ENCODE measurements at regions not wholly inside any gene's neighbourhood (a gene's known extent, or its start where the extent isn't known, plus 50 kb on each side); places are given as distances from the start of the nearest gene placed in this dataset.
A peak's percentile ranks its signal among the peaks of the same experiment; 100 is the strongest.

DNA sequence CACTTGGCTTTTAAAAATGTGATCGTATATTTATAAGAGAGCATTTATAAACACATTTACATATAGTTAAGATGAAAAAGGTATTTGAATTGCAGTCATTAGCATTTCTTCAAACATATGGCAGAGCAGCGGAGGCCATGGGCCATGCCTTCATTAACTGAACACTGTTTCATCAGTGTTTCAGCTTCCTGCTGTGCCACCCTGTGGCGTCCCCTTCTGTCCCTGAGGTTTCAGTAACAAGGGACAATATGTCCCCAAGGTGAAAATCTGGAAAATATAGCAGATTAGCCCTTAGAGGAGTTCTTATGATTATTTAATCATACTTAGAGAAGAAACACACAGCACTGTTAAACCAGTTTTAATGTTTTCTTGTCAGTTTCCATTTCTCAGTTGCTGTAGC is 577.8 kb downstream of the ETV1 start:
- no peaks in the 10 kb centered on the region for H3K79me2 ChIP-seq (ENCODE audit: insufficient read depth, low read depth)
- H3K27me3 ChIP-seq (ENCODE audit: insufficient read depth, low read depth): no peaks in the 10 kb centered on the region
- no peak overlapping the region for H3K4me3 ChIP-seq (IDR thresholded peaks at IDR 0.05; ENCODE audit: insufficient read depth, low read depth, low read length)
- no peak overlapping the region for H2AFZ ChIP-seq (ENCODE audit: low read depth)
- no peaks in the 10 kb centered on the region; the same call in 1 of the 2 replicates for H4K20me1 ChIP-seq (ENCODE audit: insufficient read depth)
- TF ChIP-seq, protein P1, sequence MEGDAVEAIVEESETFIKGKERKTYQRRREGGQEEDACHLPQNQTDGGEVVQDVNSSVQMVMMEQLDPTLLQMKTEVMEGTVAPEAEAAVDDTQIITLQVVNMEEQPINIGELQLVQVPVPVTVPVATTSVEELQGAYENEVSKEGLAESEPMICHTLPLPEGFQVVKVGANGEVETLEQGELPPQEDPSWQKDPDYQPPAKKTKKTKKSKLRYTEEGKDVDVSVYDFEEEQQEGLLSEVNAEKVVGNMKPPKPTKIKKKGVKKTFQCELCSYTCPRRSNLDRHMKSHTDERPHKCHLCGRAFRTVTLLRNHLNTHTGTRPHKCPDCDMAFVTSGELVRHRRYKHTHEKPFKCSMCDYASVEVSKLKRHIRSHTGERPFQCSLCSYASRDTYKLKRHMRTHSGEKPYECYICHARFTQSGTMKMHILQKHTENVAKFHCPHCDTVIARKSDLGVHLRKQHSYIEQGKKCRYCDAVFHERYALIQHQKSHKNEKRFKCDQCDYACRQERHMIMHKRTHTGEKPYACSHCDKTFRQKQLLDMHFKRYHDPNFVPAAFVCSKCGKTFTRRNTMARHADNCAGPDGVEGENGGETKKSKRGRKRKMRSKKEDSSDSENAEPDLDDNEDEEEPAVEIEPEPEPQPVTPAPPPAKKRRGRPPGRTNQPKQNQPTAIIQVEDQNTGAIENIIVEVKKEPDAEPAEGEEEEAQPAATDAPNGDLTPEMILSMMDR (conservative IDR thresholded peaks at IDR 0.05; ENCODE audit: low read depth, low read length): no peak
- no peak overlapping the region for H3K4me2 ChIP-seq
- peaks cover 4% of the 10 kb centered on the region for H3K4me1 ChIP-seq (ENCODE audit: low read depth, poor library complexity, severe bottlenecking)
- no peak overlapping the region for H3K27ac ChIP-seq
- H3K9ac ChIP-seq: no peak overlapping the region
- no peaks in the 10 kb centered on the region for H3K36me3 ChIP-seq (ENCODE audit: insufficient read depth)

DNA sequence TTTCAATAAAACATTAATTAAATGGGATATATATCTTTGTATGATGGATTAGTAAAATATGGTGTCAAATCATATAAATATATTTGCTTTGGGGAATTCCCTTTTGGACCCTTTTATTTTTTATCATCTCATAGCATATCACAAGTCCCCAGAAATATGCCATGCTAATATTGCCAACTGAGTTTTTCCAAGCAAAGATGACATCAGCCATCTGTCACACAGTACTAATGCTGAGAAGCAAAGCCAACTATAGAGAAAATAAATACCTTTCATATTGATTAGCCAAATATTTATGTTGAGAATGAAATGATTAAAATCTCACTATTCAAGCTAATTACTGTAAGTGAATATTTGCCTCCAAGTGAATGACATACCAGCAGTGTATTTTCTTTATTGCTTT is 575.3 kb downstream of the ETV1 start:
- no peak overlapping the region for H3K9ac ChIP-seq
- no peaks in the 10 kb centered on the region for H3K36me3 ChIP-seq (ENCODE audit: insufficient read depth)
- H3K4me3 ChIP-seq (IDR thresholded peaks at IDR 0.05; ENCODE audit: insufficient read depth, low read depth, low read length): no peak overlapping the region
- TF ChIP-seq, protein P1 (conservative IDR thresholded peaks at IDR 0.05; ENCODE audit: low read depth, low read length): no peak
- 0 out of 2 replicates have a peak overlapping the region, but pooled peaks have one; percentile 15 for H3K4me2 ChIP-seq
- no peaks in the 10 kb centered on the region for H3K27me3 ChIP-seq (ENCODE audit: insufficient read depth, low read depth)
- no peak overlapping the region for H2AFZ ChIP-seq (ENCODE audit: low read depth)
- no peaks in the 10 kb centered on the region; the same call in 1 of the 2 replicates for H4K20me1 ChIP-seq (ENCODE audit: insufficient read depth)
- H3K79me2 ChIP-seq (ENCODE audit: insufficient read depth, low read depth): no peaks in the 10 kb centered on the region
- H3K4me1 ChIP-seq (ENCODE audit: low read depth, poor library complexity, severe bottlenecking): peaks cover 4% of the 10 kb centered on the region
- no peak overlapping the region for H3K27ac ChIP-seq

DNA sequence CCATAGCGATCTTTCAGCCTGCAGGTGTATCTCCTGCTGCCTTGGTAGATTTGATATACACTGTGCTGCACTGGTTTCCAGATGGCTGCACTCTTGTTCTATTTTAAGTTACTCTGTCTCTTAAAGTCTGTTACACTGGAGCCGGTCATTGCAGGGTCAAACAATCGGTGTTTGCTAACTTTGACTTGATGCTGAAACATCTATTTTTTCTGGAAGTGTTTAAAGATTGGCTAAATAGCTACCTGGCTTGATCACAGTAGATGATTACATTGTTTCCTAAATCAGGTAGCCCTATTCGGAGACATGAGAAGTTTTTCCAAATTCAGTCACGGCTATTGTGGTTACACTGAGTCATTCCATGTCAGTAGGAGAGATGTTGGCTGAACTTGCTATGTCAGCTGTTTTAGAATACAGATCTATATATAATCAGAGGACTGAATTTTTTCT is 574.8 kb downstream of the ETV1 start:
- Histone ChIP-seq H3K4me2 (0 out of 2 replicates have a peak overlapping the region, but pooled peaks have one; percentile 15), H3K27ac (no peak overlapping the region), H3K27me3 (ENCODE audit: insufficient read depth, low read depth) (no peaks in the 10 kb centered on the region), H3K36me3 (ENCODE audit: insufficient read depth) (no peaks in the 10 kb centered on the region), H3K4me3 (IDR thresholded peaks at IDR 0.05; ENCODE audit: insufficient read depth, low read depth, low read length) (no peak overlapping the region), H2AFZ (ENCODE audit: low read depth) (no peak overlapping the region), H3K79me2 (ENCODE audit: insufficient read depth, low read depth) (no peaks in the 10 kb centered on the region), H4K20me1 (ENCODE audit: insufficient read depth) (no peaks in the 10 kb centered on the region; the same call in 1 of the 2 replicates), H3K4me1 (ENCODE audit: low read depth, poor library complexity, severe bottlenecking) (peaks cover 4% of the 10 kb centered on the region), H3K9ac (no peak overlapping the region)
- TF ChIP-seq, protein P1 (conservative IDR thresholded peaks at IDR 0.05; ENCODE audit: low read depth, low read length): no peak

DNA sequence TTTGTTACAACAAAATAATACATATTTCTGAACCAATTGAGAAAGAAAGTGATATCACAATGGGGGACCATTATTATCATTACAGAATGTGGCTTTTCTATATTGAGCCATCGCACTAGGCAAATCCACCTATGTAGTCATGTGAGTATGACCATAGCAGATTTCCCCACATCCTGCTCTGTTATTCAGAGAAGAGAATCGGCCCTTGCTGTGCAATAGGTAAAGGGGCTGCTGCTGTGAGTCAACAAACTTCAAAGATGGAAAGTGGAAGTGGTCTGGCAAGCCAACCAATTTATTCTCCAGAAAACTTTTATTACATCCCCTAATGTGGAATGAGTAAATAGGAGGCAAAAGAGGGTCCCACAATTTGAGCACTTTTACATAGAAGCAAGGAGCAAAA is 573.4 kb downstream of the ETV1 start:
- Histone ChIP-seq H3K4me3 (IDR thresholded peaks at IDR 0.05; ENCODE audit: insufficient read depth, low read depth, low read length) (no peak overlapping the region), H4K20me1 (ENCODE audit: insufficient read depth) (no peaks in the 10 kb centered on the region; the same call in 1 of the 2 replicates), H3K27me3 (ENCODE audit: insufficient read depth, low read depth) (no peaks in the 10 kb centered on the region), H3K9ac (no peak overlapping the region), H3K79me2 (ENCODE audit: insufficient read depth, low read depth) (no peaks in the 10 kb centered on the region), H3K36me3 (ENCODE audit: insufficient read depth) (no peaks in the 10 kb centered on the region), H3K27ac (no peak overlapping the region), H3K4me1 (ENCODE audit: low read depth, poor library complexity, severe bottlenecking) (no peaks in the 10 kb centered on the region), H2AFZ (ENCODE audit: low read depth) (no peak overlapping the region), H3K4me2 (no peak overlapping the region)
- TF ChIP-seq, protein P1 (conservative IDR thresholded peaks at IDR 0.05; ENCODE audit: low read depth, low read length): no peak

Measured in KMS-11 (cell line).